H9 (cell line): ENCODE measurements at regions not wholly inside any gene's neighbourhood (a gene's known extent, or its start where the extent isn't known, plus 50 kb on each side); places are given as distances from the start of the nearest gene placed in this dataset.

ENCODE experiments used
- DNase-seq: peaks from one replicate; pipeline ENCODE4 v3.0.0-alpha.2; 2017
- H2AFZ ChIP-seq: one replicate; pipeline ENCODE4 v1.6.1; 2013; ENCODE audit warnings: mild to moderate bottlenecking, low read length, control low read depth, moderate library complexity
- H2AK5ac ChIP-seq: 2 replicates; pipeline ENCODE4 v1.6.1; 2013; ENCODE audit warnings: low read length, control low read depth, mixed read lengths; ENCODE audit not compliant: insufficient read length
- H2BK120ac ChIP-seq: one replicate; pipeline ENCODE4 v1.6.1; 2013; ENCODE audit warnings: low read depth, mild to moderate bottlenecking, low read length, control low read depth, inconsistent platforms; ENCODE audit not compliant: poor library complexity, severe bottlenecking
- H2BK12ac ChIP-seq: 2 replicates; pipeline ENCODE4 v1.6.1; 2013; ENCODE audit warnings: low read length, control low read depth, mixed read lengths, low read depth; ENCODE audit not compliant: insufficient read length
- H2BK15ac ChIP-seq: 2 replicates; pipeline ENCODE4 v1.6.1; 2013; ENCODE audit warnings: low read depth, low read length, control low read depth
- H2BK20ac ChIP-seq: one replicate; pipeline ENCODE4 v1.6.1; 2013; ENCODE audit warnings: low read depth, mild to moderate bottlenecking, low read length, control low read depth, inconsistent platforms; ENCODE audit not compliant: poor library complexity, severe bottlenecking
- H2BK5ac ChIP-seq: 2 replicates; pipeline ENCODE4 v1.6.1; 2013; ENCODE audit warnings: low read length, control low read depth, mixed read lengths; ENCODE audit not compliant: insufficient read length
- H3K14ac ChIP-seq: 2 replicates; pipeline ENCODE4 v1.6.1; 2013; ENCODE audit warnings: low read length, control low read depth; ENCODE audit not compliant: insufficient read depth
- H3K18ac ChIP-seq: 2 replicates; pipeline ENCODE4 v1.6.1; 2013; ENCODE audit warnings: low read depth, mild to moderate bottlenecking, mixed read lengths, low read length, control low read depth; ENCODE audit not compliant: insufficient read length
- H3K23ac ChIP-seq: 2 replicates; pipeline ENCODE4 v1.6.1; 2013; ENCODE audit warnings: low read length, control low read depth, mixed read lengths, low read depth; ENCODE audit not compliant: insufficient read length
- H3K23me2 ChIP-seq: 2 replicates; pipeline ENCODE4 v1.6.1; 2013; ENCODE audit warnings: low read depth, mild to moderate bottlenecking, mixed read lengths, low read length, control low read depth; ENCODE audit not compliant: insufficient read length, poor library complexity, severe bottlenecking
- H3K27ac ChIP-seq: 2 replicates; pipeline ENCODE4 v1.5.1; 2013; ENCODE audit warnings: low read length, control low read depth, mixed read lengths, low read depth; ENCODE audit not compliant: insufficient read length
- H3K27me3 ChIP-seq: 2 replicates; pipeline ENCODE4 v1.6.1; 2013; ENCODE audit warnings: low read length, control low read depth, inconsistent platforms; ENCODE audit not compliant: insufficient read depth
- H3K4ac ChIP-seq: 2 replicates; pipeline ENCODE4 v1.6.1; 2013; ENCODE audit warnings: low read depth, mild to moderate bottlenecking, control low read depth, inconsistent platforms, low read length, moderate library complexity
- H3K4me1 ChIP-seq: 2 replicates; pipeline ENCODE4 v1.6.1; 2013; ENCODE audit warnings: low read length, control low read depth, inconsistent platforms; ENCODE audit not compliant: insufficient read depth
- H3K4me2 ChIP-seq: 2 replicates; pipeline ENCODE4 v1.6.1; 2013; ENCODE audit warnings: low read length, control low read depth, mixed read lengths; ENCODE audit not compliant: insufficient read length, insufficient read depth
- H3K56ac ChIP-seq: 2 replicates; pipeline ENCODE4 v1.6.1; 2013; ENCODE audit warnings: low read depth, mild to moderate bottlenecking, mixed read lengths, low read length, control low read depth; ENCODE audit not compliant: insufficient read length
- H3K79me1 ChIP-seq: 2 replicates; pipeline ENCODE4 v1.6.1; 2013; ENCODE audit warnings: low read depth, mild to moderate bottlenecking, moderate library complexity, low read length, control low read depth, inconsistent platforms; ENCODE audit not compliant: insufficient read depth, poor library complexity, severe bottlenecking
- H3K79me2 ChIP-seq: 2 replicates; pipeline ENCODE4 v1.6.1; 2013; ENCODE audit warnings: low read length, control low read depth, inconsistent platforms; ENCODE audit not compliant: insufficient read depth
- H3K9ac ChIP-seq: 2 replicates; pipeline ENCODE4 v1.6.1; 2013; ENCODE audit warnings: low read length, control low read depth, mixed read lengths; ENCODE audit not compliant: insufficient read length; ENCODE audit errors: extremely low read depth
- H3K9me3 ChIP-seq: one replicate; pipeline ENCODE4 v1.6.1; 2013; ENCODE audit warnings: low read depth, low read length, inconsistent platforms; ENCODE audit not compliant: control insufficient read depth
- H3T11ph ChIP-seq: one replicate; pipeline ENCODE4 v1.6.1; 2013; ENCODE audit warnings: mild to moderate bottlenecking, low read length, control low read depth, inconsistent platforms
- H4K20me1 ChIP-seq: one replicate; pipeline ENCODE4 v1.6.1; 2013; ENCODE audit not compliant: control insufficient read depth, insufficient read length, insufficient read depth
- H4K5ac ChIP-seq: 2 replicates; pipeline ENCODE4 v1.6.1; 2013; ENCODE audit warnings: low read depth, mild to moderate bottlenecking, mixed read lengths, low read length, control low read depth; ENCODE audit not compliant: insufficient read length
- H4K8ac ChIP-seq: replicated peaks from 2 replicates; pipeline ENCODE4 v1.6.1; 2013; ENCODE audit warnings: low read length, control low read depth, mixed read lengths, low read depth; ENCODE audit not compliant: insufficient read length
- H4K91ac ChIP-seq: 2 replicates; pipeline ENCODE4 v1.6.1; 2013; ENCODE audit warnings: low read depth, mild to moderate bottlenecking, moderate library complexity, mixed read lengths, low read length, control low read depth; ENCODE audit not compliant: insufficient read length
- H3K27ac Mint-ChIP-seq, 3 experiments: 2 replicates in 2 of 3; 3 replicates in 1 of 3; pipeline ENCODE4 v1.8.0; 2020 to 2021; ENCODE audit warnings: mixed read lengths in 3 of 3, mild to moderate bottlenecking in 1 of 3, moderate library complexity in 1 of 3
- H3K27me3 Mint-ChIP-seq: 2 replicates; pipeline ENCODE4 v1.8.0; 2021; ENCODE audit warnings: low read depth, mild to moderate bottlenecking, moderate library complexity, mixed read lengths
- H3K36me3 Mint-ChIP-seq, 3 experiments: 2 replicates in 2 of 3; 3 replicates in 1 of 3; pipeline ENCODE4 v1.8.0; 2020 to 2021; ENCODE audit warnings: low read depth in 3 of 3, mixed read lengths in 3 of 3; ENCODE audit not compliant: insufficient read depth in 1 of 3
- H3K4me1 Mint-ChIP-seq, 2 experiments: 2 replicates each; pipeline ENCODE4 v1.8.0; 2020; ENCODE audit warnings: mixed read lengths in 2 of 2
- H3K4me3 Mint-ChIP-seq, 2 experiments: 2 replicates in 1 of 2; 3 replicates in 1 of 2; pipeline ENCODE4 v1.8.0; 2020 to 2021; ENCODE audit warnings: mild to moderate bottlenecking in 2 of 2, mixed read lengths in 2 of 2, moderate library complexity in 1 of 2
- H3K9me3 Mint-ChIP-seq, 2 experiments: 2 replicates in 1 of 2; 3 replicates in 1 of 2; pipeline ENCODE4 v1.8.0; 2020; ENCODE audit warnings: mild to moderate bottlenecking in 2 of 2, mixed read lengths in 2 of 2, moderate library complexity in 1 of 2
- CTCF ChIP-seq: fragments of 200-600 bp; sonication (generic); conservative IDR thresholded peaks from 3 replicates; pipeline ENCODE4 v1.8.0; 2021; ENCODE audit warnings: antibody characterized with exemption, mild to moderate bottlenecking
- WGBS: extraction: QIAGEN DNeasy Blood & Tissue Kit; methylation state at CpG from one replicate; pipeline ENCODE4 v1.1.7; 2013; ENCODE audit warnings: missing lambda C conversion rate, low lambda C conversion rate, mixed read lengths; ENCODE audit not compliant: insufficient read length; ENCODE audit errors: extremely low coverage; 5-methylcytosine and 5-hydroxymethylcytosine counted together

GRCh38 chr5:173518856-173519255 lies 97.6 kb downstream of the BOD1 start:
- H2AK5ac ChIP-seq: no peak overlapping the region
- no CpG with 5 or more reads among the region's 6 CpGs for WGBS
- no peaks in the 10 kb centered on the region for H3K79me1 ChIP-seq
- no peak overlapping the region for H3K27ac ChIP-seq
- no peak overlapping the region for H3K23ac ChIP-seq
- no peak overlapping the region for H2BK20ac ChIP-seq
- no peak overlapping the region for H4K91ac ChIP-seq
- peaks cover 27 to 29% of the 10 kb centered on the region in 2 experiments for H3K9me3 Mint-ChIP-seq
- H3K56ac ChIP-seq: no peak overlapping the region
- no peaks in the 10 kb centered on the region; the same call in 1 of the 2 replicates for H3K4me1 ChIP-seq
- H3K79me2 ChIP-seq: no peaks in the 10 kb centered on the region
- peaks cover 3 to 26% (median 8%) of the 10 kb centered on the region in 3 experiments; a peak in 5 of 7 replicates for H3K36me3 Mint-ChIP-seq
- H3K9ac ChIP-seq: no peak overlapping the region
- H3K4me2 ChIP-seq: no peak overlapping the region
- peak overlapping the region; percentile 37 for H3K18ac ChIP-seq
- H3K4me3 Mint-ChIP-seq: no peak overlapping the region
- H3K23me2 ChIP-seq: no peaks in the 10 kb centered on the region
- DNase-seq: no peak
- no peaks in the 10 kb centered on the region for H3K27me3 ChIP-seq
- H3K4me1 Mint-ChIP-seq: peaks cover 16 to 24% of the 10 kb centered on the region in 2 experiments
- H2AFZ ChIP-seq: no peak overlapping the region
- no peak overlapping the region for H4K8ac ChIP-seq
- no peaks in the 10 kb centered on the region for H3K9me3 ChIP-seq
- peak overlapping the region in 1 of 3 experiments; percentile 44; a peak in 1 of 7 replicates for H3K27ac Mint-ChIP-seq
- no peak overlapping the region for H3K4ac ChIP-seq
- no peak overlapping the region for H2BK15ac ChIP-seq
- no peak overlapping the region for H2BK120ac ChIP-seq
- no peaks in the 10 kb centered on the region for H3K27me3 Mint-ChIP-seq
- H2BK5ac ChIP-seq: no peak overlapping the region
- H3K14ac ChIP-seq: peak overlapping the region; percentile 26; the same call in 1 of the 2 replicates
- H2BK12ac ChIP-seq: no peak overlapping the region
- H4K20me1 ChIP-seq: no peaks in the 10 kb centered on the region
- H4K5ac ChIP-seq: no peak overlapping the region
- H3T11ph ChIP-seq: no peak overlapping the region
- TF ChIP-seq CTCF: no peak
